CD14-positive monocyte (primary cell): ENCODE measurements at regions not wholly inside any gene's neighbourhood (a gene's known extent, or its start where the extent isn't known, plus 50 kb on each side); places are given as distances from the start of the nearest gene placed in this dataset.

Experiments
- DNase-seq, 3 donors: peaks; one replicate each; pipeline ENCODE4 v3.0.0-alpha.2; 2011 to 2022
- H2AFZ ChIP-seq: 2 replicates; pipeline ENCODE4 v1.6.0; 2012; ENCODE audit warnings: mild to moderate bottlenecking, low read depth, low read length, inconsistent platforms; ENCODE audit not compliant: insufficient read depth, poor library complexity, severe bottlenecking
- H3K27ac ChIP-seq, 2 donors: 1 replicate in 1 of 2; 2 replicates in 1 of 2; pipeline ENCODE4 v1.5.1; 2012 to 2013; ENCODE audit warnings: low read length in 2 of 2, control low read depth in 1 of 2, inconsistent platforms in 1 of 2, low read depth in 1 of 2, mild to moderate bottlenecking in 1 of 2
- H3K27me3 ChIP-seq, 2 donors: one replicate each; pipeline versions ENCODE4 v1.6.0 to v1.6.1; 2011 to 2013; ENCODE audit warnings: low read length in 2 of 2; ENCODE audit not compliant: control insufficient read depth in 2 of 2, insufficient read depth in 2 of 2
- H3K36me3 ChIP-seq, 2 donors: replicated peaks in 1 of 2; 1 replicate in 1 of 2; 2 replicates in 1 of 2; pipeline versions ENCODE4 v1.5.1 to v1.6.1; 2012 to 2013; ENCODE audit warnings: low read length in 2 of 2, control low read depth in 1 of 2, inconsistent platforms in 1 of 2, mild to moderate bottlenecking in 1 of 2; ENCODE audit not compliant: insufficient read depth in 2 of 2, control insufficient read depth in 1 of 2
- H3K4me1 ChIP-seq, 2 donors: 1 replicate in 1 of 2; 2 replicates in 1 of 2; pipeline versions ENCODE4 v1.5.1 to v1.6.1; 2012 to 2013; ENCODE audit warnings: low read length in 2 of 2, control low read depth in 1 of 2, inconsistent platforms in 1 of 2, mild to moderate bottlenecking in 1 of 2, moderate library complexity in 1 of 2; ENCODE audit not compliant: insufficient read depth in 2 of 2, control insufficient read depth in 1 of 2
- H3K4me2 ChIP-seq: replicated peaks from 2 replicates; pipeline ENCODE3; 2012; ENCODE audit warnings: low read length, moderate library complexity, mild to moderate bottlenecking; ENCODE audit not compliant: poor library complexity, severe bottlenecking; ENCODE audit errors: extremely low read depth
- H3K4me3 ChIP-seq, 3 experiments: fragments of 200-600 bp in 1 of 3; sonication (generic) in 1 of 3; replicated peaks in 1 of 3; 1 replicate in 2 of 3; 2 replicates in 1 of 3; pipeline ENCODE4 v1.5.1; 2011 to 2013; ENCODE audit warnings: low read length in 3 of 3, mild to moderate bottlenecking in 3 of 3, control low read depth in 2 of 3, low read depth in 2 of 3, inconsistent platforms in 1 of 3, moderate library complexity in 1 of 3
- H3K79me2 ChIP-seq: 2 replicates; pipeline ENCODE4 v1.6.0; 2012; ENCODE audit warnings: mild to moderate bottlenecking, control low read depth, inconsistent platforms, low read length, moderate library complexity; ENCODE audit not compliant: insufficient read depth
- H3K9ac ChIP-seq: 2 replicates; pipeline ENCODE4 v1.6.0; 2017; ENCODE audit warnings: low read length, mild to moderate bottlenecking; ENCODE audit not compliant: insufficient read depth, poor library complexity, severe bottlenecking
- H3K9me3 ChIP-seq, 2 donors: replicated peaks in 1 of 2; 1 replicate in 1 of 2; 2 replicates in 1 of 2; pipeline versions ENCODE4 v1.5.1 to v1.6.1; 2012 to 2013; ENCODE audit warnings: low read length in 2 of 2, control low read depth in 1 of 2; ENCODE audit not compliant: control insufficient read depth in 1 of 2, insufficient read depth in 1 of 2
- H4K20me1 ChIP-seq: 2 replicates; pipeline ENCODE4 v1.6.0; 2012; ENCODE audit warnings: mild to moderate bottlenecking, low read length, control low read depth, moderate library complexity; ENCODE audit not compliant: insufficient read depth
- H3K27ac Mint-ChIP-seq, 7 donors: one replicate each; pipeline ENCODE4 v1.8.0; 2020; ENCODE audit warnings: mild to moderate bottlenecking in 7 of 7, mixed read lengths in 7 of 7, moderate library complexity in 6 of 7, inconsistent platforms in 2 of 7
- H3K27me3 Mint-ChIP-seq, 3 donors: one replicate each; pipeline ENCODE4 v1.8.0; 2021 to 2022; ENCODE audit warnings: low read depth in 3 of 3, mild to moderate bottlenecking in 3 of 3, mixed read lengths in 3 of 3, moderate library complexity in 3 of 3, inconsistent platforms in 1 of 3
- H3K36me3 Mint-ChIP-seq, 2 donors: one replicate each; pipeline ENCODE4 v1.8.0; 2020; ENCODE audit warnings: mixed read lengths in 2 of 2, inconsistent platforms in 1 of 2, mild to moderate bottlenecking in 1 of 2
- H3K4me1 Mint-ChIP-seq: one replicate; pipeline ENCODE4 v1.8.0; 2020; ENCODE audit warnings: mild to moderate bottlenecking, mixed read lengths
- H3K4me3 Mint-ChIP-seq, 2 donors: one replicate each; pipeline ENCODE4 v1.8.0; 2020; ENCODE audit warnings: mild to moderate bottlenecking in 2 of 2, mixed read lengths in 2 of 2, moderate library complexity in 1 of 2
- H3K9me3 Mint-ChIP-seq, 7 donors: one replicate each; pipeline ENCODE4 v1.8.0; 2020 to 2022; ENCODE audit warnings: mixed read lengths in 7 of 7, mild to moderate bottlenecking in 6 of 7, moderate library complexity in 6 of 7, inconsistent platforms in 2 of 7
- CTCF ChIP-seq: fragments of 200-600 bp; IDR thresholded peaks from one replicate; pipeline ENCODE4 v1.8.0; 2022; ENCODE audit warnings: antibody characterized with exemption, mild to moderate bottlenecking
- WGBS: methylation state at CpG from one replicate; pipeline ENCODE4 v1.1.5; 2013; ENCODE audit warnings: missing lambda C conversion rate; ENCODE audit not compliant: insufficient coverage; 5-methylcytosine and 5-hydroxymethylcytosine counted together
- intact Hi-C, 2 donors: fragments of 100-400 bp; cut with micrococcal nuclease; formaldehyde crosslinking; loops; one replicate each; pipeline versions ENCODE4 v1.15.0 to v1.15.1; 2023

- H3K27me3 ChIP-seq: no peaks in the 10 kb centered on the region
- no peak overlapping the region for H3K9ac ChIP-seq
- no peak overlapping the region for H3K4me2 ChIP-seq
- H3K4me1 ChIP-seq: no peaks in the 10 kb centered on the region
- no peak overlapping the region for H3K27ac ChIP-seq
- no peaks in the 10 kb centered on the region for H4K20me1 ChIP-seq
- DNase-seq: no peak
- H3K36me3 ChIP-seq: no peaks in the 10 kb centered on the region
- Mint-ChIP-seq H3K27me3 (no peaks in the 10 kb centered on the region), H3K27ac (no peak overlapping the region), H3K4me1 (no peaks in the 10 kb centered on the region), H3K36me3 (no peaks in the 10 kb centered on the region), H3K4me3 (no peak overlapping the region), H3K9me3 (no peaks in the 10 kb centered on the region)
- H2AFZ ChIP-seq: no peak overlapping the region
- intact Hi-C loops: no loop called here
- no peak for TF ChIP-seq CTCF
- no peak overlapping the region for H3K4me3 ChIP-seq
- WGBS: no CpG with 5 or more reads among the region's 1 CpG
- no peaks in the 10 kb centered on the region for H3K9me3 ChIP-seq
- H3K79me2 ChIP-seq: no peaks in the 10 kb centered on the region
These were observed 222.2 kb downstream of the IDS start for GRCh38 chrX:149282909-149283308.

GRCh38 chrX:149280011-149280410, 225.1 kb downstream of the IDS start:
- no peaks in the 10 kb centered on the region for H3K4me1 Mint-ChIP-seq
- H3K27ac ChIP-seq: no peak overlapping the region
- H3K27me3 Mint-ChIP-seq: peaks cover 0 to 2% (median 0%) of the 10 kb centered on the region in 3 donors
- H3K4me1 ChIP-seq: no peaks in the 10 kb centered on the region
- H3K4me2 ChIP-seq: no peak overlapping the region
- no peak for TF ChIP-seq CTCF
- H3K9ac ChIP-seq: no peak overlapping the region
- no peak overlapping the region for H2AFZ ChIP-seq
- H3K9me3 Mint-ChIP-seq: no peaks in the 10 kb centered on the region
- intact Hi-C loops: no loop called here
- H3K4me3 Mint-ChIP-seq: no peak overlapping the region
- H3K27me3 ChIP-seq: no peaks in the 10 kb centered on the region
- H3K9me3 ChIP-seq: no peaks in the 10 kb centered on the region
- H4K20me1 ChIP-seq: no peaks in the 10 kb centered on the region
- no peak for DNase-seq
- H3K36me3 ChIP-seq: no peaks in the 10 kb centered on the region
- H3K79me2 ChIP-seq: no peaks in the 10 kb centered on the region
- no peak overlapping the region for H3K27ac Mint-ChIP-seq
- H3K4me3 ChIP-seq: no peak overlapping the region
- no peaks in the 10 kb centered on the region for H3K36me3 Mint-ChIP-seq
